Astrocyte of the spinal cord (primary cell): ENCODE measurements at regions not wholly inside any gene's neighbourhood (a gene's known extent, or its start where the extent isn't known, plus 50 kb on each side); places are given as distances from the start of the nearest gene placed in this dataset.

ENCODE experiments used
- DNase-seq: peaks from one replicate; pipeline ENCODE4 v3.0.0; 2011; ENCODE audit warnings: low read depth, low spot score
- H3K4me3 ChIP-seq: 2 replicates; pipeline ENCODE4 v1.5.1; 2011; ENCODE audit warnings: low read depth, mild to moderate bottlenecking, low read length, moderate library complexity
- in situ Hi-C: cut with HindIII; loops from 2 replicates; pipeline ENCODE4 v1.10.0; 2017; ENCODE audit warnings: low sequenced_read_pairs
- TF ChIP-seq, protein P1 (sequence below): IDR thresholded peaks from 2 replicates; pipeline ENCODE4 v1.5.1; 2012; ENCODE audit warnings: low read depth, mild to moderate bottlenecking, low read length, inconsistent platforms

DNA sequence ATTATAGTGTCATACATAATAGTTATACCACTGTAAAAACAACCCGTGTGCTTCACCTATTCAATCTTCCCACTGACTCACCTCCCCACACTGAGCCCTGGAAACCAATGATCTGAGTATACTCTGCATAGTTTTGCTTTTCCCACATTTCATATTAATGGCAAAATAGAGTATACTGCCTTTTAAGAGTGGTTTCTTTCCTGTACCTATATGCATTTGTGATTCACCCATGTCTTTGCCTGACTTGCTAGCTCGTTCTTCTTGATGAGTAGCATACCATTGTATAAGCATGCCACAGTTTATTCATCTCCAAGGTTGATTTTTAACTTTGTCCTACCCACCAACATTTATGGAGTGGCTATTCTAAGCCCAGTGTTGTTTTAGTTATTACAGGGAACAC is 686.4 kb downstream of the PLCL1 start:
- in situ Hi-C loops, result no loop called here
- H3K4me3 ChIP-seq, result no peak overlapping the region
- DNase-seq, result no peak
- TF ChIP-seq, protein P1, sequence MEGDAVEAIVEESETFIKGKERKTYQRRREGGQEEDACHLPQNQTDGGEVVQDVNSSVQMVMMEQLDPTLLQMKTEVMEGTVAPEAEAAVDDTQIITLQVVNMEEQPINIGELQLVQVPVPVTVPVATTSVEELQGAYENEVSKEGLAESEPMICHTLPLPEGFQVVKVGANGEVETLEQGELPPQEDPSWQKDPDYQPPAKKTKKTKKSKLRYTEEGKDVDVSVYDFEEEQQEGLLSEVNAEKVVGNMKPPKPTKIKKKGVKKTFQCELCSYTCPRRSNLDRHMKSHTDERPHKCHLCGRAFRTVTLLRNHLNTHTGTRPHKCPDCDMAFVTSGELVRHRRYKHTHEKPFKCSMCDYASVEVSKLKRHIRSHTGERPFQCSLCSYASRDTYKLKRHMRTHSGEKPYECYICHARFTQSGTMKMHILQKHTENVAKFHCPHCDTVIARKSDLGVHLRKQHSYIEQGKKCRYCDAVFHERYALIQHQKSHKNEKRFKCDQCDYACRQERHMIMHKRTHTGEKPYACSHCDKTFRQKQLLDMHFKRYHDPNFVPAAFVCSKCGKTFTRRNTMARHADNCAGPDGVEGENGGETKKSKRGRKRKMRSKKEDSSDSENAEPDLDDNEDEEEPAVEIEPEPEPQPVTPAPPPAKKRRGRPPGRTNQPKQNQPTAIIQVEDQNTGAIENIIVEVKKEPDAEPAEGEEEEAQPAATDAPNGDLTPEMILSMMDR, result no peak

DNA sequence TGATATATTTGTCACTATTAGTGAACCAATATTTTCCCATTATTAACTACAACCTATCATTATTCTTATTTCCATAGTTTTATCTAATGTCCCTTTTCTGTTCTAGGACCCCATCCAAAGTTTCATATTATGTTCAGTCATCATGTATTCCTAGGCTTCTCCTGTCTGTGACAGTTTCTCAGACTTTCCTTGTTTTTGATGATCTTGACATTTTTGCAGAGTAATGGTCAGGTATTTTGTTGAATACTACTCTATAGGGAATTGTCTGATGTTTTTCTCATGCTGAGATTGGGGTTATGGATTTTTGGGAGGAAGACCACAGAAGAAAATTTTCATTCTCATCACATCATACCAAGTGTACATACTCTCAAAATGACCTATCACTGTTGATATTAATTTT is 684.6 kb downstream of the PLCL1 start:
- H3K4me3 ChIP-seq, result no peak overlapping the region
- TF ChIP-seq, protein P1, result no peak
- DNase-seq, result no peak
- in situ Hi-C loops, result no loop called here

DNA sequence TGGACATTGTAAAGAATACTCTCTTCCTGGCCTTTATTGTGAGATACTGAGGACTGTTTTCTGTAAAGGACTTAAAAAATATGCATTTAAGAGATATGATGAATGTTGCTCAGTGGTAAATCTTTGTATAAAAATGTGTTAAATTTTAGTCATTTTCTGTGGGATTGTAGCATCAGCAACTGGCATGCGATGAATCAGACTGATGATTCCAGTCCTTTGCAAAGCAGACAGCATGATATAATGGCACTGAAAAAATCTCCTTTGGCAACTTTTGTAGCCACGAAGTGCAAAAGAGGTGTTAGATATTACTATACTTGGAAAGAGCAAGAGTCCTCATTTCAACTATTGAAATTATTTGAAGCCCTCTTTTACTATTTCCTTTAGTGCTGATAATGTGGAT is 678.7 kb downstream of the PLCL1 start:
- H3K4me3 ChIP-seq, result no peak overlapping the region
- in situ Hi-C loops, result no loop called here
- DNase-seq, result no peak
- TF ChIP-seq, protein P1, result no peak

DNA sequence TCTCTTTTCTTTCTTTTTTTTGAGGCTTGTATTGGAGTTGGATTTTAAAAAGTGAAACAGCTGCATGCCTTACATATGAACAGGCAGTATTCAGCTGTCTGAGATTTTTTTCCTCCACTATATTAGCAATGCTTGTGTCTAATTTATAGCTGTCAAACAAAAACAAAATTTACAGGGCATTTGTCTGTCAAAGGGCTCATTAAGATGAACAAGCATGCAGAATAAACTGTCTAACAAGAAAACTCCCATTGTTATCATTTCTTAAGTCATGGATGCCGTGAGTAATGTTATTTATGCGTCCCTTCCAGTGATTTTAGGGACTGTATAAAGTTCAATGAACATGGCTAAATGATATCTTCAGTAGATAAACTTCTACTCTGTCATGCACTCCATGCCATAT is 674.7 kb downstream of the PLCL1 start:
- no peak overlapping the region for H3K4me3 ChIP-seq
- DNase-seq, result no peak
- TF ChIP-seq, protein P1, result no peak
- in situ Hi-C loops, result no loop called here

DNA sequence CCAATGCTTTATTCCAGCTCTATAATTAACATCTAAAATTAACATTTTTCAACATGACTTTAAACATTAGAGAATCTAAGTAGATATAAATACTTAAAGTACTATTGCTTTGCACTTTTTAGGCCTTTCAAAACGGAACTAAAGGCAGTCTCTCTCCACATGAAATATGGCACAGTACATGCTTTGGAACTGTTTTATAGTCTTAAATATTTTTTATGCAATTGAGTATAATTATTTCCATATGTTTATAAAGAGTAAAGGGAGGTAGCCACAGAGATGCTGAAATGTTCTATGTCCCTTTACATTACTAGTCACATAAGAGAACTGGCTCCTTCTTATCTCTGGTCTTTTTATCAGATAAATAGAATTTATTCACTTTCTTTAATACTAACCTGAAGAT is 674.0 kb downstream of the PLCL1 start:
- H3K4me3 ChIP-seq, result no peak overlapping the region
- in situ Hi-C loops, result no loop called here
- no peak for DNase-seq
- TF ChIP-seq, protein P1, result no peak

DNA sequence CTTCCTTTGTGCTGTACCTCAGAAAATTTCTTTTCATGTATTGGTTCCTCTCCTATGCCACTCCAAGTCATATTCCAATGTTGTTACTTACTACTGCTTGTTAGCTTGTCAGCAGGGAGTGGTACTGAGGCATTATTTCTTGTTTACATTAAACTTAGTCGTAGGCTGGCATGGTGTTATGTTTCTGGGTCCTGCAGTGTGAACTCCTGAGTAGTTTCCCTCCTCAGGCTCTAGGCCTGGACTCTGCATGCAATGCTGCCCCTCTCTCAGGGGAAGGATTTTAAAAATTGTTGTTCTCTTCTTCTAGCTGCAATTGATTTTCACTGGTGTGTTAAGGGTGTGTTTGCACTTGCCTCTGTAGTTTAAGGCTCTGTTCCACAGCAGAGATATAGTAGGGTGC is 671.6 kb downstream of the PLCL1 start:
- H3K4me3 ChIP-seq, result no peak overlapping the region
- in situ Hi-C loops, result no loop called here
- DNase-seq, result no peak
- TF ChIP-seq, protein P1, result no peak

DNA sequence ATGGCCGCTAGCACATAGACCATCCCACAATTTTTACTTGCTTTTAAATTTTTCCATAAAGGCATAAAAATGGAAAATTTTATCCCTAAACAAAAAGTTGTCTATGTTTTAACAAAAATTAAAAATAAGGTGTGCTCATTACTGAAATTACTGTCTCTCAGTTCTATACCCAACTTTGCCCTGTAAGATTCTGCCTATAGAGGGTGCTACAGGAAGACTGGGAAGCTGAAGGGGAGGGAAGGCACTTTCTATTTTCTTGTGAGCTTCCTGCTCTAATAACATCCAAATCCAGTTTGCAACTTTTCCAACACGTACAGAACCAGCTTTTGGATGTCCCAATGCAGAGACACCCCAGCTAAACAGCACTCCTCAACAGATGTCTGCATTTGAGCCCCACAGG is 666.9 kb downstream of the PLCL1 start:
- in situ Hi-C loops, result no loop called here
- H3K4me3 ChIP-seq, result no peak overlapping the region
- TF ChIP-seq, protein P1, result no peak
- DNase-seq, result no peak
